ENCODE measurements at regions not wholly inside any gene's neighbourhood (a gene's known extent, or its start where the extent isn't known, plus 50 kb on each side); places are given as distances from the start of the nearest gene placed in this dataset.

GRCh38 chr5:15447209-15447608 is 52.8 kb upstream of the FBXL7 start:
- DNase-seq: no peak

GRCh38 chr5:15446552-15446951 is 53.4 kb upstream of the FBXL7 start:
- DNase-seq: no peak

GRCh38 chr5:15442193-15442570 is 57.8 kb upstream of the FBXL7 start:
- DNase-seq: no peak

GRCh38 chr5:15441433-15442192 is 58.4 kb upstream of the FBXL7 start:
- no peak for DNase-seq

GRCh38 chr5:15440434-15440833 is 59.5 kb upstream of the FBXL7 start:
- no peak for DNase-seq

GRCh38 chr5:15439801-15440200 is 60.2 kb upstream of the FBXL7 start:
- no peak for DNase-seq

- no peak for DNase-seq
Measured at GRCh38 chr5:15433709-15434108, 66.3 kb upstream of the FBXL7 start.

- DNase-seq: no peak
Measured at GRCh38 chr5:15431923-15432322, 68.1 kb upstream of the FBXL7 start.

GRCh38 chr5:15425766-15426165 is 74.2 kb upstream of the FBXL7 start:
- DNase-seq: no peak

GRCh38 chr5:15424769-15425168 is 75.2 kb upstream of the FBXL7 start:
- no peak for DNase-seq

- DNase-seq: no peak
Measured at GRCh38 chr5:15421921-15422412, 78.0 kb upstream of the FBXL7 start.

GRCh38 chr5:15421381-15421780 is 78.6 kb upstream of the FBXL7 start:
- DNase-seq: no peak

- DNase-seq: no peak
Measured at GRCh38 chr5:15420201-15420600, 79.8 kb upstream of the FBXL7 start.

GRCh38 chr5:15417156-15417555 is 82.8 kb upstream of the FBXL7 start:
- no peak for DNase-seq

- DNase-seq: no peak
Measured at GRCh38 chr5:15406478-15406877, 93.5 kb upstream of the FBXL7 start.

- no peak for DNase-seq
Measured at GRCh38 chr5:15393146-15393545, 106.8 kb upstream of the FBXL7 start.

- DNase-seq: no peak
Measured at GRCh38 chr5:15391704-15392397, 108.1 kb upstream of the FBXL7 start.

GRCh38 chr5:15388866-15389265 is 111.1 kb upstream of the FBXL7 start:
- DNase-seq: no peak

- DNase-seq: no peak
Measured at GRCh38 chr5:15387931-15388524, 112.0 kb upstream of the FBXL7 start.

- no peak for DNase-seq
Measured at GRCh38 chr5:15386122-15386521, 113.9 kb upstream of the FBXL7 start.

- DNase-seq: no peak
Measured at GRCh38 chr5:15385553-15385952, 114.4 kb upstream of the FBXL7 start.

GRCh38 chr5:15385037-15385436 is 114.9 kb upstream of the FBXL7 start:
- DNase-seq: no peak

- no peak for DNase-seq
Measured at GRCh38 chr5:15384581-15384980, 115.4 kb upstream of the FBXL7 start.

GRCh38 chr5:15384176-15384575 is 115.8 kb upstream of the FBXL7 start:
- DNase-seq: no peak

Measured in stimulated activated CD4-positive, alpha-beta T cell treated with anti-CD3 and anti-CD28 coated beads, Interleukin-1b, Interleukin-23, amount 100 ng/mL, for 48 hours (primary cell).